ENCODE measurements at regions not wholly inside any gene's neighbourhood (a gene's known extent, or its start where the extent isn't known, plus 50 kb on each side); places are given as distances from the start of the nearest gene placed in this dataset.

DNA sequence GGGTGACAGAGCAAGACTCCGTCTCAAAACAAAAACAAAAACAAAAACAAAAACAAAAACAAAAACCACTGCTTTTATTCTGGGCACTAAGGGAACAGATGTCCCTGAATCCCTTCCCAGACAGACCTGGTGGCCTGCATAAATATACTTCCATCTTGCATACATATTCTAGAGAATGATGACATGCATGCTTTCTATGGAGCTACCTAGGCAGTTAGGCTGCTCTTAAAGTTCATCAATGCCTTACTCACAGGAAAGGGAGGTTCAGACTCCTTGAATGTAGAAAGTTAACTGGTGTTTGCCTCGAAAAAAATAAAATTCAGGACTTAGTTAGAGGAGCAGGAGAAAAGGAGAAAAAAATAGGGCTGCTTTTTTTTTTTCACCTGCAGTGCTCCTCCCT lies 72.6 kb downstream of the C3orf38 start:
- ATAC-seq (no peak), DNase-seq (no peak)
- H3K36me3 ChIP-seq = no peaks in the 10 kb centered on the region
- no peak for TF ChIP-seq CTCF (IDR thresholded peaks at IDR 0.05)
- no peaks in the 10 kb centered on the region for H3K9me3 ChIP-seq
- intact Hi-C loops (cut with DNase I) = no loop called here
- no peaks in the 10 kb centered on the region for H3K27me3 ChIP-seq
- no peak overlapping the region for H3K4me3 ChIP-seq
- H3K27ac ChIP-seq = no peak overlapping the region
- no peaks in the 10 kb centered on the region for H3K4me1 ChIP-seq

GRCh38 chr3:88225326-88226008 lies 75.7 kb downstream of the C3orf38 start:
- no peak overlapping the region for H3K4me3 ChIP-seq
- DNase-seq (no peak), ATAC-seq (no peak)
- no peak for TF ChIP-seq CTCF (IDR thresholded peaks at IDR 0.05)
- H3K27ac ChIP-seq = no peak overlapping the region
- no peaks in the 10 kb centered on the region for H3K27me3 ChIP-seq
- H3K4me1 ChIP-seq = no peaks in the 10 kb centered on the region
- no peaks in the 10 kb centered on the region for H3K9me3 ChIP-seq
- intact Hi-C loops (cut with DNase I) = no loop called here
- H3K36me3 ChIP-seq = no peaks in the 10 kb centered on the region

GRCh38 chr3:88226910-88227309 lies 77.2 kb downstream of the C3orf38 start:
- Histone ChIP-seq H3K4me1 (no peaks in the 10 kb centered on the region), H3K4me3 (no peak overlapping the region), H3K36me3 (no peaks in the 10 kb centered on the region), H3K27ac (no peak overlapping the region), H3K9me3 (no peaks in the 10 kb centered on the region), H3K27me3 (no peaks in the 10 kb centered on the region)
- TF ChIP-seq CTCF (IDR thresholded peaks at IDR 0.05) = no peak
- DNase-seq (no peak), ATAC-seq (no peak)
- intact Hi-C loops (cut with DNase I) = no loop called here

GRCh38 chr3:88230638-88231037 lies 80.9 kb downstream of the C3orf38 start:
- no peaks in the 10 kb centered on the region for H3K9me3 ChIP-seq
- no peak overlapping the region for H3K27ac ChIP-seq
- no peak for ATAC-seq
- no peaks in the 10 kb centered on the region for H3K27me3 ChIP-seq
- no peak for DNase-seq
- no peak overlapping the region for H3K4me3 ChIP-seq
- no peaks in the 10 kb centered on the region for H3K36me3 ChIP-seq
- intact Hi-C loops (cut with DNase I) = no loop called here
- no peak for TF ChIP-seq CTCF (IDR thresholded peaks at IDR 0.05)
- H3K4me1 ChIP-seq = no peaks in the 10 kb centered on the region

GRCh38 chr3:88231207-88231606 lies 81.4 kb downstream of the C3orf38 start:
- intact Hi-C loops (cut with DNase I) = no loop called here
- Histone ChIP-seq H3K4me3 (no peak overlapping the region), H3K27ac (no peak overlapping the region), H3K27me3 (no peaks in the 10 kb centered on the region), H3K36me3 (no peaks in the 10 kb centered on the region), H3K9me3 (no peaks in the 10 kb centered on the region), H3K4me1 (no peaks in the 10 kb centered on the region)
- ATAC-seq (no peak), DNase-seq (no peak)
- TF ChIP-seq CTCF (IDR thresholded peaks at IDR 0.05) = no peak

GRCh38 chr3:88231632-88232031 lies 81.9 kb downstream of the C3orf38 start:
- Histone ChIP-seq H3K9me3 (no peaks in the 10 kb centered on the region), H3K4me1 (no peaks in the 10 kb centered on the region), H3K36me3 (no peaks in the 10 kb centered on the region), H3K27me3 (no peaks in the 10 kb centered on the region), H3K4me3 (no peak overlapping the region), H3K27ac (no peak overlapping the region)
- no peak for TF ChIP-seq CTCF (IDR thresholded peaks at IDR 0.05)
- DNase-seq (no peak), ATAC-seq (no peak)
- intact Hi-C loops (cut with DNase I) = no loop called here
